ENCODE measurements at regions not wholly inside any gene's neighbourhood (a gene's known extent, or its start where the extent isn't known, plus 50 kb on each side); places are given as distances from the start of the nearest gene placed in this dataset.

GRCh38 chr5:152994033-152994680 lies 496.3 kb upstream of the GRIA1 start:
- DNase-seq (ENCODE audit: low read depth): no peak

- no peak for DNase-seq (ENCODE audit: low read depth)
Observed at GRCh38 chr5:152995214-152995725, 495.2 kb upstream of the GRIA1 start.

- no peak for DNase-seq (ENCODE audit: low read depth)
Observed at GRCh38 chr5:153005711-153006110, 484.8 kb upstream of the GRIA1 start.

- DNase-seq (ENCODE audit: low read depth): no peak
Observed at GRCh38 chr5:153006681-153007080, 483.8 kb upstream of the GRIA1 start.

- no peak for DNase-seq (ENCODE audit: low read depth)
Observed at GRCh38 chr5:153014194-153014593, 476.3 kb upstream of the GRIA1 start.

- no peak for DNase-seq (ENCODE audit: low read depth)
Observed at GRCh38 chr5:153018121-153018520, 472.3 kb upstream of the GRIA1 start.

- no peak for DNase-seq (ENCODE audit: low read depth)
Observed at GRCh38 chr5:153030755-153031725, 459.4 kb upstream of the GRIA1 start.

- DNase-seq (ENCODE audit: low read depth): no peak
Observed at GRCh38 chr5:153039501-153039900, 451.0 kb upstream of the GRIA1 start.

GRCh38 chr5:153043886-153044285 lies 446.6 kb upstream of the GRIA1 start:
- DNase-seq (ENCODE audit: low read depth): peak; percentile 67

GRCh38 chr5:153050496-153051179 lies 439.8 kb upstream of the GRIA1 start:
- DNase-seq (ENCODE audit: low read depth): no peak

GRCh38 chr5:153066281-153066680 lies 424.2 kb upstream of the GRIA1 start:
- DNase-seq (ENCODE audit: low read depth): peak; percentile 1

GRCh38 chr5:153067869-153068268 lies 422.6 kb upstream of the GRIA1 start:
- DNase-seq (ENCODE audit: low read depth): no peak

- no peak for DNase-seq (ENCODE audit: low read depth)
Observed at GRCh38 chr5:153079396-153079795, 411.1 kb upstream of the GRIA1 start.

GRCh38 chr5:153080940-153081339 lies 409.5 kb upstream of the GRIA1 start:
- no peak for DNase-seq (ENCODE audit: low read depth)

- peak; percentile 19 for DNase-seq (ENCODE audit: low read depth)
Observed at GRCh38 chr5:153081385-153081784, 409.1 kb upstream of the GRIA1 start.

- DNase-seq (ENCODE audit: low read depth): peak; percentile 24
Observed at GRCh38 chr5:153084511-153084910, 406.0 kb upstream of the GRIA1 start.

GRCh38 chr5:153086486-153086885 lies 404.0 kb upstream of the GRIA1 start:
- DNase-seq (ENCODE audit: low read depth): no peak

- DNase-seq (ENCODE audit: low read depth): no peak
Observed at GRCh38 chr5:153088538-153088937, 401.9 kb upstream of the GRIA1 start.

- no peak for DNase-seq (ENCODE audit: low read depth)
Observed at GRCh38 chr5:153094333-153094732, 396.1 kb upstream of the GRIA1 start.

GRCh38 chr5:153096381-153096780 lies 394.1 kb upstream of the GRIA1 start:
- DNase-seq (ENCODE audit: low read depth): no peak

- no peak for DNase-seq (ENCODE audit: low read depth)
Observed at GRCh38 chr5:153099328-153099727, 391.1 kb upstream of the GRIA1 start.

Data from LHCN-M2 (cell line).